ENCODE measurements at regions not wholly inside any gene's neighbourhood (a gene's known extent, or its start where the extent isn't known, plus 50 kb on each side); places are given as distances from the start of the nearest gene placed in this dataset.

- TF ChIP-seq PAX8 (CRISPR knock-in tag; IDR thresholded peaks at IDR 0.05; ENCODE audit: borderline replicate concordance), result no peak
- no peak for TF ChIP-seq MED8 (CRISPR knock-in tag; IDR thresholded peaks at IDR 0.05; ENCODE audit: insufficient replicate concordance)
- no peak for TF ChIP-seq AGO2 (optimal IDR thresholded peaks at IDR 0.05; ENCODE audit: low read depth, low read length)
- TF ChIP-seq ARID3A (IDR thresholded peaks at IDR 0.05; ENCODE audit: low read depth, low read length), result no peak
- TF ChIP-seq RORA (CRISPR knock-in tag; IDR thresholded peaks at IDR 0.05), result no peak
- TF ChIP-seq WIZ (CRISPR knock-in tag; IDR thresholded peaks at IDR 0.05), result no peak
Observed at GRCh38 chr7:153017223-153017622, 257.7 kb downstream of the ACTR3B start (continued).

- intact Hi-C loops (cut with micrococcal nuclease; ENCODE audit: unreplicated experiment), result loop anchor here (10.0 kb wide), 1 partner anchor 127 kb away; no protein-coding TSS in a partner anchor
- TF ChIP-seq, protein P1, sequence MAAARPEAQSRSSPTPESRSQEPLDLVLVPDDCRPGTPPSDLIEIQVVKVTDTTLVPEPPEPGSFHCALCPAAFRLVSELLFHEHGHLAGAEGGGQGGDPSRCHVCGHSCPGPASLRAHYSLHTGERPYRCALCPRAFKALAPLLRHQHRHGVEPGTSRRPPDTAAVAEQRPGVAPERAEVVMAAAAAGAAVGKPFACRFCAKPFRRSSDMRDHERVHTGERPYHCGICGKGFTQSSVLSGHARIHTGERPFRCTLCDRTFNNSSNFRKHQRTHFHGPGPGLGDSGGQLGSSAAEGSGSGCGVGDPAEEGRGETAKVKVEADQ (CRISPR knock-in tag; IDR thresholded peaks at IDR 0.05; ENCODE audit: borderline replicate concordance), result no peak
- TF ChIP-seq PITX1 (CRISPR knock-in tag; IDR thresholded peaks at IDR 0.05) (no peak), MED8 (CRISPR knock-in tag; IDR thresholded peaks at IDR 0.05; ENCODE audit: insufficient replicate concordance) (no peak), ATF7-NPFF (CRISPR knock-in tag; IDR thresholded peaks at IDR 0.05; ENCODE audit: low read depth) (no peak)
- TF ChIP-seq, protein P2, sequence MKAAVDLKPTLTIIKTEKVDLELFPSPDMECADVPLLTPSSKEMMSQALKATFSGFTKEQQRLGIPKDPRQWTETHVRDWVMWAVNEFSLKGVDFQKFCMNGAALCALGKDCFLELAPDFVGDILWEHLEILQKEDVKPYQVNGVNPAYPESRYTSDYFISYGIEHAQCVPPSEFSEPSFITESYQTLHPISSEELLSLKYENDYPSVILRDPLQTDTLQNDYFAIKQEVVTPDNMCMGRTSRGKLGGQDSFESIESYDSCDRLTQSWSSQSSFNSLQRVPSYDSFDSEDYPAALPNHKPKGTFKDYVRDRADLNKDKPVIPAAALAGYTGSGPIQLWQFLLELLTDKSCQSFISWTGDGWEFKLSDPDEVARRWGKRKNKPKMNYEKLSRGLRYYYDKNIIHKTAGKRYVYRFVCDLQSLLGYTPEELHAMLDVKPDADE (CRISPR knock-in tag; IDR thresholded peaks at IDR 0.05), result no peak
- in situ Hi-C loops (cut with HindIII; ENCODE audit: extremely low pct_ligation_motif_present, low pct_unique_long_range_greater_than_20kb), result no loop called here
- CTCF ChIA-PET (ENCODE audit: low intra/inter-chr PET ratio, low total read pairs), result no interaction called here
- ATAC-seq (no peak), DNase-seq (ENCODE audit: low spot score) (no peak), FAIRE-seq (no peak)
- no peaks in the 10 kb centered on the region for H3K36me3 ChIP-seq (replicated peaks in 1 of 2; ENCODE audit: control insufficient read depth in 1 of 2, insufficient read depth in 2 of 2, low read length in 2 of 2)
- no peaks in the 10 kb centered on the region for H3K4me1 ChIP-seq (ENCODE audit: insufficient read depth, low read length)
- no peaks in the 10 kb centered on the region for H3K9me3 ChIP-seq (ENCODE audit: low read length)
- H3K79me2 ChIP-seq (ENCODE audit: insufficient read depth, low read length), result no peaks in the 10 kb centered on the region
- H3K27ac ChIP-seq (ENCODE audit: extremely low read length, insufficient read depth, low read length), result no peak overlapping the region
- no peaks in the 10 kb centered on the region for H4K20me1 ChIP-seq (ENCODE audit: insufficient read depth, low read length)
- H3K4me2 ChIP-seq (ENCODE audit: low read depth, low read length), result no peak overlapping the region
- peaks cover 0 to 17% of the 10 kb centered on the region in 2 experiments; a peak in 2 of 5 replicates for H3K27me3 ChIP-seq (ENCODE audit: control insufficient read depth in 1 of 2, insufficient read depth in 2 of 2, low read length in 2 of 2)
- 10% methylated on average over 5 of the region's 6 CpGs for WGBS (ENCODE audit: low lambda C conversion rate)
- POLR2A ChIA-PET, result no interaction called here
- no peak overlapping the region for H3K9ac ChIP-seq (ENCODE audit: insufficient read depth, low read depth, low read length)
- no peak overlapping the region for H2AFZ ChIP-seq (ENCODE audit: low read length)
- no TSS peak for BruUV-seq (replicated peaks)
- H3K4me3 ChIP-seq (replicated peaks in 1 of 3; ENCODE audit: insufficient read depth in 1 of 3, low read depth in 2 of 3, low read length in 3 of 3), result no peak overlapping the region
Observed at GRCh38 chr7:153021542-153021941, 262.0 kb downstream of the ACTR3B start.
